ENCODE measurements at regions not wholly inside any gene's neighbourhood (a gene's known extent, or its start where the extent isn't known, plus 50 kb on each side); places are given as distances from the start of the nearest gene placed in this dataset.

- CTCF ChIA-PET, result no interaction called here
- Histone ChIP-seq H3K4me1 (ENCODE audit: control insufficient read depth, insufficient read depth, low read length) (no peaks in the 10 kb centered on the region), H3K36me3 (ENCODE audit: control insufficient read depth in 2 of 2, insufficient read depth in 1 of 2, low read length in 2 of 2) (no peaks in the 10 kb centered on the region), H3K9me3 (ENCODE audit: control insufficient read depth, insufficient read depth, low read depth, low read length) (no peaks in the 10 kb centered on the region), H3K27ac (ENCODE audit: extremely low read depth, low read depth, low read length) (no peak overlapping the region), H3K4me3 (ENCODE audit: low read depth, low read length) (no peak overlapping the region)
- no peak for TF ChIP-seq ZBTB48 (tag by site-specific recombination; IDR thresholded peaks at IDR 0.05)
- TF ChIP-seq ZNF391 (tag by site-specific recombination; IDR thresholded peaks at IDR 0.05; ENCODE audit: borderline replicate concordance, low read depth), result no peak
- TF ChIP-seq MYNN (tag by site-specific recombination; IDR thresholded peaks at IDR 0.05; ENCODE audit: borderline replicate concordance), result no peak
- TF ChIP-seq ZNF529 (tag by site-specific recombination; IDR thresholded peaks at IDR 0.05; ENCODE audit: insufficient replicate concordance), result no peak
- no peak for TF ChIP-seq ZNF513 (tag by site-specific recombination; IDR thresholded peaks at IDR 0.05)
- TF ChIP-seq ZNF133 (tag by site-specific recombination; IDR thresholded peaks at IDR 0.05), result no peak
- TF ChIP-seq KLF9 (tag by site-specific recombination; IDR thresholded peaks at IDR 0.05; ENCODE audit: low read depth), result no peak
- POLR2A ChIA-PET, result no interaction called here
Measured at GRCh38 chr6:50585441-50586330, 127.6 kb upstream of the TFAP2D start.

GRCh38 chr6:50586331-50586675, 127.0 kb upstream of the TFAP2D start:
- H3K36me3 ChIP-seq (ENCODE audit: control insufficient read depth in 2 of 2, insufficient read depth in 1 of 2, low read length in 2 of 2), result no peaks in the 10 kb centered on the region
- no peak overlapping the region for H3K27ac ChIP-seq (ENCODE audit: extremely low read depth, low read depth, low read length)
- H3K9me3 ChIP-seq (ENCODE audit: control insufficient read depth, insufficient read depth, low read depth, low read length), result no peaks in the 10 kb centered on the region
- ChIA-PET POLR2A (no interaction called here), CTCF (no interaction called here)
- H3K4me1 ChIP-seq (ENCODE audit: control insufficient read depth, insufficient read depth, low read length), result no peaks in the 10 kb centered on the region
- H3K4me3 ChIP-seq (ENCODE audit: low read depth, low read length), result no peak overlapping the region
- TF ChIP-seq ZNF580 (tag by site-specific recombination; IDR thresholded peaks at IDR 0.05), result no peak

GRCh38 chr6:50589751-50590470, 123.4 kb upstream of the TFAP2D start:
- Histone ChIP-seq H3K4me3 (ENCODE audit: low read depth, low read length) (no peak overlapping the region), H3K36me3 (ENCODE audit: control insufficient read depth in 2 of 2, insufficient read depth in 1 of 2, low read length in 2 of 2) (no peaks in the 10 kb centered on the region), H3K9me3 (ENCODE audit: control insufficient read depth, insufficient read depth, low read depth, low read length) (no peaks in the 10 kb centered on the region), H3K4me1 (ENCODE audit: control insufficient read depth, insufficient read depth, low read length) (no peaks in the 10 kb centered on the region), H3K27ac (ENCODE audit: extremely low read depth, low read depth, low read length) (no peak overlapping the region)
- TF ChIP-seq ZNF221 (tag by site-specific recombination; IDR thresholded peaks at IDR 0.05; ENCODE audit: borderline replicate concordance) (no peak), ZNF747 (tag by site-specific recombination; IDR thresholded peaks at IDR 0.05) (no peak), REPIN1 (tag by site-specific recombination; IDR thresholded peaks at IDR 0.05; ENCODE audit: low read depth) (no peak), ZSCAN5A (tag by site-specific recombination; IDR thresholded peaks at IDR 0.05) (no peak), ZNF121 (tag by site-specific recombination; IDR thresholded peaks at IDR 0.05) (no peak), GLIS1 (tag by site-specific recombination; IDR thresholded peaks at IDR 0.05) (no peak), ZNF341 (tag by site-specific recombination; IDR thresholded peaks at IDR 0.05; ENCODE audit: low read depth) (no peak), ZNF174 (tag by site-specific recombination; IDR thresholded peaks at IDR 0.05) (no peak)
- ChIA-PET POLR2A (no interaction called here), CTCF (no interaction called here)

Measured in HEK293 (cell line).